Memory B cell (primary cell): ENCODE measurements at regions not wholly inside any gene's neighbourhood (a gene's known extent, or its start where the extent isn't known, plus 50 kb on each side); places are given as distances from the start of the nearest gene placed in this dataset.
A peak's percentile ranks its signal among the peaks of the same experiment; 100 is the strongest.
"Not testable (repeated sequence)": the region's sequence is repeated elsewhere in the genome, so short reads cannot be mapped to it uniquely, and the experiment has no call there.

ENCODE experiments used
- ATAC-seq: fragments of 150-1000 bp; cut with Tn5 transposase; 2 replicates; pipeline ENCODE4 v1.10.0; 2021; ENCODE audit warnings: low read depth, mild to moderate bottlenecking, moderate library complexity
- DNase-seq, 2 donors: peaks; one replicate each; pipeline ENCODE4 v3.0.0; 2022; ENCODE audit warnings: low spot score in 2 of 2
- H3K27ac Mint-ChIP-seq: one replicate; pipeline ENCODE4 v1.8.0; 2022; ENCODE audit warnings: mild to moderate bottlenecking, moderate library complexity, mixed read lengths
- H3K27me3 Mint-ChIP-seq: one replicate; pipeline ENCODE4 v1.8.0; 2022; ENCODE audit warnings: mixed read lengths
- H3K36me3 Mint-ChIP-seq: one replicate; pipeline ENCODE4 v1.8.0; 2022; ENCODE audit warnings: mild to moderate bottlenecking, mixed read lengths
- H3K4me1 Mint-ChIP-seq: one replicate; pipeline ENCODE4 v1.8.0; 2022; ENCODE audit warnings: mixed read lengths
- H3K4me3 Mint-ChIP-seq: one replicate; pipeline ENCODE4 v1.8.0; 2022; ENCODE audit warnings: mild to moderate bottlenecking, moderate library complexity, mixed read lengths
- H3K9me3 Mint-ChIP-seq: one replicate; pipeline ENCODE4 v1.8.0; 2022; ENCODE audit warnings: mixed read lengths

- not testable (repeated sequence) for H3K27me3 Mint-ChIP-seq, H3K4me1 Mint-ChIP-seq, H3K36me3 Mint-ChIP-seq, DNase-seq, H3K4me3 Mint-ChIP-seq, H3K9me3 Mint-ChIP-seq, ATAC-seq, H3K27ac Mint-ChIP-seq
Measured at GRCh38 chr6:137583519-137583918, 89.3 kb upstream of the OLIG3 start.

- Mint-ChIP-seq H3K27ac (no peak overlapping the region), H3K27me3 (peaks cover 16% of the 10 kb centered on the region), H3K4me1 (peaks cover 2% of the 10 kb centered on the region), H3K36me3 (peaks cover 6% of the 10 kb centered on the region), H3K9me3 (peaks cover 18% of the 10 kb centered on the region), H3K4me3 (no peak overlapping the region)
- ATAC-seq (no peak), DNase-seq (no peak)
Measured at GRCh38 chr6:137588472-137588871, 94.3 kb upstream of the OLIG3 start.

- H3K4me3 Mint-ChIP-seq: no peak overlapping the region
- H3K9me3 Mint-ChIP-seq: peaks cover 19% of the 10 kb centered on the region
- H3K4me1 Mint-ChIP-seq: peaks cover 2% of the 10 kb centered on the region
- H3K27me3 Mint-ChIP-seq: peaks cover 16% of the 10 kb centered on the region
- DNase-seq (peak in 1 of 2 donors; percentile 6), ATAC-seq (peak; percentile 86)
- H3K36me3 Mint-ChIP-seq: peaks cover 8% of the 10 kb centered on the region
- H3K27ac Mint-ChIP-seq: no peak overlapping the region
Measured at GRCh38 chr6:137589067-137589848, 95.1 kb upstream of the OLIG3 start.

GRCh38 chr6:137590684-137591083 is 96.5 kb upstream of the OLIG3 start:
- peaks cover 18% of the 10 kb centered on the region for H3K27me3 Mint-ChIP-seq
- no peak overlapping the region for H3K27ac Mint-ChIP-seq
- no peak overlapping the region for H3K4me3 Mint-ChIP-seq
- ATAC-seq (no peak), DNase-seq (no peak)
- peaks cover 2% of the 10 kb centered on the region for H3K4me1 Mint-ChIP-seq
- peaks cover 22% of the 10 kb centered on the region for H3K9me3 Mint-ChIP-seq
- peaks cover 10% of the 10 kb centered on the region for H3K36me3 Mint-ChIP-seq

- ATAC-seq: no peak
Measured at GRCh38 chr6:137601471-137601870, 107.3 kb upstream of the OLIG3 start.

GRCh38 chr6:137602313-137603197 is 108.4 kb upstream of the OLIG3 start:
- no peak for ATAC-seq
- no peak for DNase-seq
- H3K27me3 Mint-ChIP-seq: peaks cover 20% of the 10 kb centered on the region
- H3K4me1 Mint-ChIP-seq: no peaks in the 10 kb centered on the region
- no peak overlapping the region for H3K27ac Mint-ChIP-seq
- H3K4me3 Mint-ChIP-seq: no peak overlapping the region
- H3K36me3 Mint-ChIP-seq: no peaks in the 10 kb centered on the region
- H3K9me3 Mint-ChIP-seq: peaks cover 2% of the 10 kb centered on the region

More at GRCh38 chr6:137601471-137601870, 107.3 kb upstream of the OLIG3 start:
- H3K4me1 Mint-ChIP-seq: no peaks in the 10 kb centered on the region
- no peak for DNase-seq
- H3K9me3 Mint-ChIP-seq: peaks cover 2% of the 10 kb centered on the region
- no peak overlapping the region for H3K4me3 Mint-ChIP-seq
- H3K36me3 Mint-ChIP-seq: no peaks in the 10 kb centered on the region
- peaks cover 19% of the 10 kb centered on the region for H3K27me3 Mint-ChIP-seq
- no peak overlapping the region for H3K27ac Mint-ChIP-seq

- DNase-seq (no peak), ATAC-seq (no peak)
- H3K4me3 Mint-ChIP-seq: no peak overlapping the region
- no peak overlapping the region for H3K27ac Mint-ChIP-seq
- no peaks in the 10 kb centered on the region for H3K4me1 Mint-ChIP-seq
- peaks cover 8% of the 10 kb centered on the region for H3K27me3 Mint-ChIP-seq
- H3K36me3 Mint-ChIP-seq: no peaks in the 10 kb centered on the region
- H3K9me3 Mint-ChIP-seq: peaks cover 2% of the 10 kb centered on the region
Measured at GRCh38 chr6:137610702-137611101, 116.5 kb upstream of the OLIG3 start.

- peaks cover 1% of the 10 kb centered on the region for H3K9me3 Mint-ChIP-seq
Measured at GRCh38 chr6:137623293-137623692, 129.1 kb upstream of the OLIG3 start.

GRCh38 chr6:137625100-137625661 is 131.0 kb upstream of the OLIG3 start:
- Mint-ChIP-seq H3K4me3 (no peak overlapping the region), H3K27me3 (peaks cover 15% of the 10 kb centered on the region)

More at GRCh38 chr6:137623293-137623692, 129.1 kb upstream of the OLIG3 start:
- peaks cover 9% of the 10 kb centered on the region for H3K4me1 Mint-ChIP-seq
- ATAC-seq (no peak), DNase-seq (no peak)
- H3K27me3 Mint-ChIP-seq: peaks cover 18% of the 10 kb centered on the region
- H3K27ac Mint-ChIP-seq: no peak overlapping the region
- H3K4me3 Mint-ChIP-seq: no peak overlapping the region
- no peaks in the 10 kb centered on the region for H3K36me3 Mint-ChIP-seq

GRCh38 chr6:137625808-137626207 is 131.6 kb upstream of the OLIG3 start:
- DNase-seq (no peak), ATAC-seq (no peak)
- peaks cover 15% of the 10 kb centered on the region for H3K27me3 Mint-ChIP-seq
- H3K36me3 Mint-ChIP-seq: no peaks in the 10 kb centered on the region
- H3K4me3 Mint-ChIP-seq: no peak overlapping the region
- peaks cover 1% of the 10 kb centered on the region for H3K9me3 Mint-ChIP-seq
- H3K4me1 Mint-ChIP-seq: peaks cover 9% of the 10 kb centered on the region
- H3K27ac Mint-ChIP-seq: no peak overlapping the region

More at GRCh38 chr6:137625100-137625661, 131.0 kb upstream of the OLIG3 start:
- no peak overlapping the region for H3K27ac Mint-ChIP-seq
- H3K9me3 Mint-ChIP-seq: peaks cover 1% of the 10 kb centered on the region
- DNase-seq (no peak), ATAC-seq (no peak)
- peaks cover 9% of the 10 kb centered on the region for H3K4me1 Mint-ChIP-seq
- no peaks in the 10 kb centered on the region for H3K36me3 Mint-ChIP-seq

GRCh38 chr6:137630666-137631065 is 136.5 kb upstream of the OLIG3 start:
- Mint-ChIP-seq H3K9me3 (no peaks in the 10 kb centered on the region), H3K36me3 (no peaks in the 10 kb centered on the region), H3K4me3 (no peak overlapping the region), H3K27me3 (peaks cover 4% of the 10 kb centered on the region), H3K27ac (no peak overlapping the region), H3K4me1 (no peaks in the 10 kb centered on the region)
- ATAC-seq (no peak), DNase-seq (no peak)

- H3K36me3 Mint-ChIP-seq: no peaks in the 10 kb centered on the region
- no peaks in the 10 kb centered on the region for H3K9me3 Mint-ChIP-seq
- no peaks in the 10 kb centered on the region for H3K4me1 Mint-ChIP-seq
- H3K27me3 Mint-ChIP-seq: peaks cover 2% of the 10 kb centered on the region
- H3K4me3 Mint-ChIP-seq: no peak overlapping the region
- DNase-seq: no peak
- no peak overlapping the region for H3K27ac Mint-ChIP-seq
- ATAC-seq: no peak
Measured at GRCh38 chr6:137631323-137631722, 137.1 kb upstream of the OLIG3 start.

- not testable (repeated sequence) for ATAC-seq, H3K9me3 Mint-ChIP-seq, DNase-seq, H3K27me3 Mint-ChIP-seq, H3K36me3 Mint-ChIP-seq, H3K27ac Mint-ChIP-seq, H3K4me3 Mint-ChIP-seq, H3K4me1 Mint-ChIP-seq
Measured at GRCh38 chr6:137634177-137634576, 140.0 kb upstream of the OLIG3 start.

- peaks cover 5% of the 10 kb centered on the region for H3K4me1 Mint-ChIP-seq
- H3K27ac Mint-ChIP-seq: no peak overlapping the region
- H3K36me3 Mint-ChIP-seq: no peaks in the 10 kb centered on the region
- no peaks in the 10 kb centered on the region for H3K9me3 Mint-ChIP-seq
- H3K4me3 Mint-ChIP-seq: no peak overlapping the region
- ATAC-seq: no peak
- no peaks in the 10 kb centered on the region for H3K27me3 Mint-ChIP-seq
- DNase-seq: no peak
Measured at GRCh38 chr6:137637121-137637520, 142.9 kb upstream of the OLIG3 start.
